GM12878 (cell line): ENCODE measurements at regions not wholly inside any gene's neighbourhood (a gene's known extent, or its start where the extent isn't known, plus 50 kb on each side); places are given as distances from the start of the nearest gene placed in this dataset.

Experiments
- ATAC-seq: fragments of 200-7000 bp; cut with Tn5 transposase; 3 replicates; pipeline ENCODE4 v1.9.1; 2020; ENCODE audit warnings: mild to moderate bottlenecking, moderate library complexity
- BruUV-seq: library from RNA; stranded (reverse); fragments of 400-500 nt; replicated peaks from 2 replicates; lab custom pipeline; 2021; lab: Mats Ljungman, UMichigan
- CTCF ChIA-PET: fragments of 300-600 bp; sonication (Branson Sonifier 250); formaldehyde crosslinking; extraction: SDS; loops from one replicate; lab custom pipeline; 2021; ENCODE audit warnings: inconsistent platforms; lab: Yijun Ruan, JAX
- POLR2A ChIA-PET: fragments of 350-600 bp; formaldehyde crosslinking; extraction: SDS; loops from one replicate; lab custom pipeline; 2021; ENCODE audit warnings: inconsistent platforms; lab: Charles Lee
- RAD21 ChIA-PET: fragments of 300-600 bp; sonication (Branson Sonifier 250); formaldehyde crosslinking; loops from one replicate; lab custom pipeline; 2023; ENCODE audit warnings: antibody characterized with exemption; ENCODE audit not compliant: unreplicated experiment; lab: Charles Lee
- SMC1A ChIA-PET: fragments of 300-600 bp; sonication (Branson Sonifier 250); formaldehyde crosslinking; loops from one replicate; lab custom pipeline; 2023; ENCODE audit not compliant: unreplicated experiment, uncharacterized antibody; lab: Charles Lee
- DNase-seq: peaks from one replicate; pipeline ENCODE4 v3.0.0-alpha.2; 2011; ENCODE audit warnings: low read depth, low spot score
- FAIRE-seq: peaks from 3 replicates; lab custom pipeline; 2011; peaks lifted over from hg19 to GRCh38; lab: Jason Lieb, UNC
- H2AFZ ChIP-seq: 2 replicates; pipeline ENCODE4 v1.6.0; 2011; ENCODE audit warnings: low read depth, low read length, control low read depth; ENCODE audit not compliant: control insufficient read depth
- H3K27ac ChIP-seq: 2 replicates; pipeline ENCODE4 v1.5.1; 2011; ENCODE audit warnings: control low read depth; ENCODE audit not compliant: control insufficient read depth, insufficient read depth
- H3K27me3 ChIP-seq, 2 experiments: replicated peaks in 1 of 2; 2 replicates each; pipeline versions ENCODE4 v1.6.0 to v1.6.1; 2011; ENCODE audit warnings: low read length in 1 of 2; ENCODE audit not compliant: control insufficient read depth in 2 of 2, insufficient read depth in 2 of 2
- H3K36me3 ChIP-seq, 2 experiments: 2 replicates each; pipeline ENCODE4 v1.5.1; 2011; ENCODE audit warnings: low read length in 1 of 2; ENCODE audit not compliant: control insufficient read depth in 2 of 2, insufficient read depth in 2 of 2
- H3K4me1 ChIP-seq: 2 replicates; pipeline ENCODE4 v1.6.1; 2011; ENCODE audit warnings: mild to moderate bottlenecking, low read length, moderate library complexity, mixed read lengths; ENCODE audit not compliant: control insufficient read depth, insufficient read depth
- H3K4me2 ChIP-seq: 2 replicates; pipeline ENCODE4 v1.6.0; 2011; ENCODE audit warnings: control low read depth; ENCODE audit not compliant: control insufficient read depth, insufficient read depth
- H3K4me3 ChIP-seq: fragments of 200-600 bp; sonication (generic); 2 replicates; pipeline ENCODE4 v1.5.1; 2016
- H3K79me2 ChIP-seq: 2 replicates; pipeline ENCODE4 v1.6.0; 2011; ENCODE audit warnings: low read length; ENCODE audit not compliant: control insufficient read depth, insufficient read depth
- H3K9ac ChIP-seq: 2 replicates; pipeline ENCODE4 v1.8.0; 2011; ENCODE audit warnings: low read length, control low read depth, mixed read lengths; ENCODE audit not compliant: control insufficient read depth, insufficient read depth
- H3K9me3 ChIP-seq: replicated peaks from 3 replicates; pipeline ENCODE4 v1.5.1; 2011; ENCODE audit warnings: mild to moderate bottlenecking, low read length; ENCODE audit not compliant: control insufficient read depth, insufficient read depth
- H4K20me1 ChIP-seq: 2 replicates; pipeline ENCODE4 v1.6.0; 2011; ENCODE audit not compliant: control insufficient read depth, insufficient read depth
- BCL3 ChIP-seq: IDR thresholded peaks from 2 replicates; pipeline ENCODE4 v1.6.1; 2011; ENCODE audit warnings: borderline replicate concordance, low read depth, mild to moderate bottlenecking, moderate library complexity, low read length; ENCODE audit not compliant: insufficient read depth, poor library complexity, severe bottlenecking
- IRF5 ChIP-seq: fragments of 450-650 bp; IDR thresholded peaks from 2 replicates; pipeline ENCODE4 v1.6.1; 2017; ENCODE audit warnings: borderline replicate concordance
- JUNB ChIP-seq: IDR thresholded peaks from 2 replicates; pipeline ENCODE4 v1.6.1; 2016; ENCODE audit warnings: antibody characterized with exemption, mild to moderate bottlenecking
- MAX ChIP-seq: IDR thresholded peaks from 2 replicates; pipeline ENCODE4 v1.6.1; 2012; ENCODE audit warnings: low read depth, low read length, improper control_type of control experiment
- MTA2 ChIP-seq: fragments of 450-650 bp; IDR thresholded peaks from 2 replicates; pipeline ENCODE4 v1.6.1; 2016; ENCODE audit warnings: low read depth, mild to moderate bottlenecking, moderate library complexity
- NFIC ChIP-seq: IDR thresholded peaks from 2 replicates; pipeline ENCODE4 v1.6.1; 2012; ENCODE audit warnings: low read depth, mild to moderate bottlenecking, inconsistent platforms, low read length, moderate library complexity
- WGBS: methylation state at CpG from one replicate; pipeline ENCODE4 v1.1.6; 2016; ENCODE audit warnings: low lambda C conversion rate; ENCODE audit not compliant: insufficient replicate concordance, insufficient coverage; ENCODE audit errors: missing lambda C conversion rate; 5-methylcytosine and 5-hydroxymethylcytosine counted together
- in situ Hi-C: fragments of 300-500 bp; cut with MboI; formaldehyde crosslinking; loops from 9 replicates; pipeline ENCODE4 v1.14.3; 2018; ENCODE audit warnings: mixed read lengths
- intact Hi-C: fragments of 100-400 bp; cut with micrococcal nuclease; formaldehyde crosslinking; loops from one replicate; pipeline ENCODE4 v1.14.2; 2022; ENCODE audit not compliant: unreplicated experiment

GRCh38 chr3:87576752-87577151 lies 300.4 kb upstream of the POU1F1 start:
- ChIA-PET SMC1A (no interaction called here), RAD21 (no interaction called here)

More at GRCh38 chr3:87576752-87577151, 300.4 kb upstream of the POU1F1 start:
- FAIRE-seq (no peak), DNase-seq (no peak), ATAC-seq (peak; percentile 83)
- Histone ChIP-seq H4K20me1 (no peaks in the 10 kb centered on the region), H2AFZ (no peak overlapping the region), H3K4me2 (no peak overlapping the region), H3K79me2 (no peaks in the 10 kb centered on the region), H3K9me3 (no peaks in the 10 kb centered on the region), H3K4me1 (no peaks in the 10 kb centered on the region), H3K4me3 (no peak overlapping the region), H3K9ac (no peak overlapping the region), H3K36me3 (no peaks in the 10 kb centered on the region), H3K27me3 (no peaks in the 10 kb centered on the region), H3K27ac (no peak overlapping the region)
- CTCF ChIA-PET = no interaction called here
- no peak for TF ChIP-seq MAX
- TF ChIP-seq IRF5 = no peak
- 0 out of 2 replicates have a peak, but pooled peaks have one; percentile 33 for TF ChIP-seq MTA2
- TF ChIP-seq NFIC = no peak
- TF ChIP-seq BCL3 = no peak
- TF ChIP-seq JUNB = no peak
- intact Hi-C loops = no loop called here
- POLR2A ChIA-PET = no interaction called here
- in situ Hi-C loops = no loop called here
- 22% methylated on average over 4 of the region's 4 CpGs for WGBS
- no TSS peak for BruUV-seq
